Skeletal muscle tissue (tissue), 3 donors: ENCODE measurements at regions not wholly inside any gene's neighbourhood (a gene's known extent, or its start where the extent isn't known, plus 50 kb on each side); places are given as distances from the start of the nearest gene placed in this dataset.

Experiments
- H3K27ac ChIP-seq: one replicate; pipeline ENCODE4 v1.7.0; 2013; ENCODE audit warnings: mild to moderate bottlenecking, low read depth, low read length, inconsistent platforms
- H3K27me3 ChIP-seq, 3 donors: one replicate each; pipeline ENCODE4 v1.7.0; 2013; ENCODE audit warnings: low read length in 3 of 3; ENCODE audit not compliant: control insufficient read depth in 3 of 3, insufficient read depth in 3 of 3
- H3K36me3 ChIP-seq, 3 donors: one replicate each; pipeline ENCODE4 v1.7.0; 2013; ENCODE audit warnings: low read length in 3 of 3; ENCODE audit not compliant: control insufficient read depth in 3 of 3, insufficient read depth in 3 of 3
- H3K4me1 ChIP-seq, 3 donors: one replicate each; pipeline ENCODE4 v1.7.0; 2013; ENCODE audit warnings: low read length in 3 of 3, mild to moderate bottlenecking in 3 of 3; ENCODE audit not compliant: control insufficient read depth in 3 of 3, insufficient read depth in 3 of 3
- H3K4me3 ChIP-seq, 3 donors: one replicate each; pipeline ENCODE4 v1.7.0; 2013; ENCODE audit warnings: low read length in 3 of 3
- H3K9ac ChIP-seq, 3 donors: one replicate each; pipeline ENCODE4 v1.7.0; 2013; ENCODE audit warnings: low read length in 3 of 3, mild to moderate bottlenecking in 3 of 3, moderate library complexity in 2 of 3, low read depth in 1 of 3
- H3K9me3 ChIP-seq, 3 donors: one replicate each; pipeline ENCODE4 v1.7.0; 2013; ENCODE audit warnings: low read length in 3 of 3; ENCODE audit not compliant: control insufficient read depth in 3 of 3
- donor health status: Osteomylitis.

DNA sequence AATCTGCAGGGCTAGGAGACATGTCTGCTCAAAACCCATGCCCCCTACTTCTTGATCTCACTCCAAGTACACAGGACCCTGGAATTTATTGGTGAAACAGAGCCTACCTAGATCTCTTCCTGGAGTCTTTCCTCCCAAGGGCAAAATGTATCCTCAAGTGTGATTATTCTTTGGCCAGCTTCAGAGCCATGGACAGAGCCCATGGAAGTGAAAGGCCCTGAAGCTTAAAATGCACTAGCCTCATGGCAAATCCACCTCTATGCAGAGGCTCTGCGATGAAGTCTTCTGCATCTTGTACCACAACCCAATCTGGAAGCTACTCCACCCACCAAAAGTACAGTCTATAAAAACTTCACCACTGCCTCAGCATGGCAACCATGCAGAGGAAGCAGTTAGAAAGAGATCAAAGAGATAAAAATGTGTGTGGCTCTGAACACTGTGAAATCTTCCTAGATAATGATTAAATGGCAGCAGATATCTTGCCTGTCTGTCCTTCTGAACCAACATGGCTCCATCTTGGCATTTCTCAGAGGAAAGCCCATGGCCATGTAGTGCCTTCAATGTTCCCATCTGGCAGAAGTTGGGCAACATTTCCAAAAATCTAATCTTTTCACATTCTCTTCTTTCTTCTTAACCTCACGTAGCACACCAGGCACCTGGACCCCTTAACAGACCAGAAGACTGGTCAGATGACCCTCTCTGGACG is 142.9 kb upstream of the KLF7 start:
- Histone ChIP-seq H3K27ac (no peak overlapping the region), H3K27me3 (peaks cover 0 to 6% (median 0%) of the 10 kb centered on the region in 3 donors), H3K9ac (no peak overlapping the region), H3K4me3 (no peak overlapping the region), H3K36me3 (no peaks in the 10 kb centered on the region), H3K9me3 (no peaks in the 10 kb centered on the region), H3K4me1 (peaks cover 0 to 7% (median 0%) of the 10 kb centered on the region in 3 donors)

DNA sequence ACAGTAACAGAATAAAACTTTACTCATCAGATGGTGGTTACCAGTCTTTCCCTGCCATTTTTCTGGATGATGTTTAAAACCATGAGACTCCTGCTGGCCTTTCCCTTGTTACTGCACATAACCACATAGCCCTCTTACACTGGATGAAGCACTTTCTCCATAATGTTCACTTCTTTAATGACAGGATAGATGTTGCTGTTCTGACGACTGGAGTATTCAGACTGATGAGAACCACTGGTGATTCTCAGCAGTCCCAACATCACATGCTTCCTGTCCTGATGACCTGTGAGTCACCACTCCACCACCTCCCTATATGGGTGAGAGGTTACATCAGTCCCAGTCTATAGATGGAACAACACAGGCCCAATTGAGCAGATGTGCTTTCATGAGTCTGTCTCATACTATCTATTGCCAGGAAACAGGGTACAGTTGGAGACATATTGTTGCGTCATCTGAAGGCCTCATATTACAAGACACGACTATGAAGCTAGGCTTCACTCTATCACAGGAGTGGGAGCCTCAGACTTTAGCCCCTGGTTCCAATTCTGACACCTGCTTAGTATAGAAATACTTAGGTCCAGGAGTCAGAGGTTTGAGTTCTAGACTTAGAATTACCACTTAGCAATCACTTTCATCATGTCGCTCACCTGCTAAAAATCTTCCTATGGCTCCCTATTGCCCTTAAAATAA is 145.7 kb upstream of the KLF7 start:
- H3K27me3 ChIP-seq = peaks cover 0 to 6% (median 0%) of the 10 kb centered on the region in 3 donors
- H3K36me3 ChIP-seq = no peaks in the 10 kb centered on the region
- H3K4me1 ChIP-seq = peaks cover 0 to 7% (median 0%) of the 10 kb centered on the region in 3 donors
- no peak overlapping the region for H3K27ac ChIP-seq
- no peaks in the 10 kb centered on the region for H3K9me3 ChIP-seq
- H3K9ac ChIP-seq = no peak overlapping the region
- no peak overlapping the region for H3K4me3 ChIP-seq

DNA sequence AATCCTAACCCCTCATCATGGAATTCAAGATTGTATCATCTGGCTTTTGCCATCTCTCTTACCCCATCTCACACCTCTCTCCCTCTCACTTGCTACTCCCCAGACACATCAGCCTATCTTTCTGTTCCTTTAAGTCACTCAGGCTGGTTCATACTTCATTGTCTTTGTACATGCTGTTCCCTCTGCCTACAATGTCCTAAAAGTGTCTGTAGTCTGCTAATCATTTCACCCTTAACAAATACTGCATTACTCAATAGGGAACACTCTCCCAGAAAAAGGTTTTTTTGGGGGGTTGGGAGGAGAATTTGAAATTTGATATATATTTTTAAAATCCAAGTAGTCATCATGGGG is 146.2 kb upstream of the KLF7 start:
- Histone ChIP-seq H3K27me3 (peaks cover 0 to 6% (median 0%) of the 10 kb centered on the region in 3 donors), H3K9me3 (no peaks in the 10 kb centered on the region), H3K9ac (no peak overlapping the region), H3K4me1 (peaks cover 0 to 7% (median 0%) of the 10 kb centered on the region in 3 donors), H3K4me3 (no peak overlapping the region), H3K36me3 (no peaks in the 10 kb centered on the region), H3K27ac (no peak overlapping the region)

DNA sequence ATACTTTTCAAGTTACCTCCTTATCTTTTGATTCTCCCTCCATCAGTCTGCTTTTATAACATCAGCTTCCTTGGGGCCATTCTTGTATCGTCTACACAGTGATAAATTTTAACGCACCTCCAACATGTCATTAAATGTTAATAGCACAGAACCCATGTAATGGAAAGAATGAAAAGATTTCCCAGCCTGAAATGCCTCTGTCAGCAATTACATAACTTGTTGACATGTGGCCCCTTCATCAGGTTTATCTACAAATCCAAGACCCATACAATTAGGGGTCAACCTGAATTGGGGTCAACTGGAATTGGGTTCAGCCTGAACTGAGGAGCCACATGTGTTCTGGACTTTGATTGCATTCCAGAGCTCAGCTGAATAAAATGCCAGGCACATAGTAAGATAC is 148.2 kb upstream of the KLF7 start:
- Histone ChIP-seq H3K27ac (no peak overlapping the region), H3K4me3 (no peak overlapping the region), H3K9ac (no peak overlapping the region)

DNA sequence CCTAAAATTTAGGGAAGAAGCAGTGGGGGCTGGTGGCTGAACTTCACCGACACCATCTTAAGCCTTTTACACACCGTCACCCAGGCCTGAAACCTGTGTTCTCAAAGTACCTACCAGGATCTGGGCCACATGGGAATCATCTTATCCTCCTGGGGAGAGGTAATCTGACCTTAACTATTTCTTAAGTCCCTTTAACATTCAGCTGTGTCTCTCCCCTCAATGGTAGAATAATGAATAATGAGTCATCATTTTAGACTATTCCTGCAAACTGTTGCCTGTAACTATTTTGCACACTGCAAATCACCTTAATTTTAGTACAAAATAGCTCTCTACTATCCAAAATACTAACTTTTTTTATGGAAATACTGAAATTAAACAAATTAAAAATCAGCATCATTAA is 149.4 kb upstream of the KLF7 start:
- H3K9ac ChIP-seq = no peak overlapping the region
- no peaks in the 10 kb centered on the region for H3K27me3 ChIP-seq
- no peaks in the 10 kb centered on the region for H3K9me3 ChIP-seq
- H3K36me3 ChIP-seq = no peaks in the 10 kb centered on the region
- peaks cover 0 to 7% (median 0%) of the 10 kb centered on the region in 3 donors for H3K4me1 ChIP-seq
- no peak overlapping the region for H3K4me3 ChIP-seq
- H3K27ac ChIP-seq = no peak overlapping the region

More for the DNA sequence above, 148.2 kb upstream of the KLF7 start:
- Histone ChIP-seq H3K4me1 (peaks cover 0 to 7% (median 0%) of the 10 kb centered on the region in 3 donors), H3K27me3 (peaks cover 0 to 5% (median 0%) of the 10 kb centered on the region in 3 donors), H3K36me3 (no peaks in the 10 kb centered on the region), H3K9me3 (no peaks in the 10 kb centered on the region)

DNA sequence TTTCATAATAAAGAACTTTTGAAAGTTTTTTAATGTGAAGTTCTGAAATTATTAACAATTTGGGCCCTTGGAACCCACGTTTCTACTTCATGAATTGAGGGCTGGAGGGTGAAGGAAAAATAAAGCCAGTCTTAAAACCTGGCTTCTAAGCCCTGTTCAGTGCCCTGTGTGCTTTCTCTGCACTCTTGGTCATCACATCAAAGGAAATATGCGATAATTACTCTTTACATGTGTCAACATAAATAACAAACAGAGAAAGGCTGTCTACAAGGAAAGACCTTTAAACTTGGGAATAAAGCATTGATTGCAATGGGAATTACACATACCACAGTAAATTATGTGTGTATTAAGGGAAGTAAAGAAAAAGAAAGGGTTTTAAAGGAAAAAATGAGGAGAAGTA is 150.7 kb upstream of the KLF7 start:
- no peaks in the 10 kb centered on the region for H3K27me3 ChIP-seq
- no peak overlapping the region for H3K4me3 ChIP-seq
- H3K36me3 ChIP-seq = no peaks in the 10 kb centered on the region
- H3K27ac ChIP-seq = no peak overlapping the region
- H3K9me3 ChIP-seq = no peaks in the 10 kb centered on the region
- H3K9ac ChIP-seq = no peak overlapping the region
- peaks cover 0 to 2% (median 0%) of the 10 kb centered on the region in 3 donors for H3K4me1 ChIP-seq

DNA sequence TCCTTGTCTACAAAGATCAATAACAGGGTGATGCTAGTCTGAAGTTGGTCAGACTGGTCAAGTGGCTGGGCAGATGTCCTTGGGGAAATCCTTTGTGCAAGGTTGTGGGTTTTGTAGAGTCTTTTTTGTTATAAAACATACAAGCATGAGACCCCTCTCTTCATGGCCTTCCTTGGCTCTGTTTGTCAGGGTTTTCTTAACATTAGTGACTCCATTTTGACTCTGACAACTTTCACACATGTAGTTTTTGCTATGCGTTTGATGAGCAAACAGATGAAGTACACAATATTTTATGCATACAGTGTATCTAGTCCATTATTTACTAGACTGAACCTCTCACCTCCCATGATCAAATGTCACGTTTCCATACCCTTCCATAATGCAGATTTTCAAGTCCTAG is 151.2 kb upstream of the KLF7 start:
- Histone ChIP-seq H3K27me3 (no peaks in the 10 kb centered on the region), H3K9ac (no peak overlapping the region), H3K27ac (no peak overlapping the region), H3K9me3 (no peaks in the 10 kb centered on the region), H3K4me3 (no peak overlapping the region), H3K4me1 (no peaks in the 10 kb centered on the region), H3K36me3 (no peaks in the 10 kb centered on the region)

DNA sequence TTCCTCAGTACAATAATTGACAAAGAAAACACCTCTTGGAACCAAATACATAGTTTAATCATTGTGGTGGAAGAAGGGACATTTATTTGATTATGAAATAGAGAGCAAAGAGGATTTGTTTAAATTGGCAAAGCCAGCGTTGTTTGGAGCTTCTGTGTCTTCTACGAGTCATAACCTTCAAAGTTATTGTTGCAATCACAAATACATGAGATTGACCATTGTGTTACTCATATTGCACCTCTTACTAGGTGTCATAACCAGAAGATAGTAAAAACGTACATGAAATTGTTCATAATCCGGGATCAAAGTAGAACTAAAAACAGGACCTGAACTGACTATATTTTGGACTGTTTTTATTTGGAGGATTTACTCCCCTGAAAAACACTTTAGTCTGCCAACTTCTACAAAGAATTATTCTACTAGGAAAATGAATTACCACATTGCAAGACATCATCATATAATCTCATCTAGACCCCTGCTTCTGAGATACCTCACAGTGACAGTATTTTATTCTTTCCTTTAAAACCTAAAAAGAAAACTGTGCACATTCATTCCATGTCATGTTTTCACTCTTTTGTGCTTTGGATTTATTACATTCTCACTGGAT is 151.7 kb upstream of the KLF7 start:
- H3K4me3 ChIP-seq = no peak overlapping the region
- no peaks in the 10 kb centered on the region for H3K36me3 ChIP-seq
- H3K27ac ChIP-seq = no peak overlapping the region
- no peak overlapping the region for H3K9ac ChIP-seq
- no peaks in the 10 kb centered on the region for H3K27me3 ChIP-seq
- no peaks in the 10 kb centered on the region for H3K4me1 ChIP-seq
- H3K9me3 ChIP-seq = no peaks in the 10 kb centered on the region

GRCh38 chr2:207318181-207318628 is 152.5 kb upstream of the KLF7 start:
- no peak overlapping the region for H3K27ac ChIP-seq
- H3K4me3 ChIP-seq = no peak overlapping the region
- no peaks in the 10 kb centered on the region for H3K27me3 ChIP-seq
- no peak overlapping the region for H3K9ac ChIP-seq
- H3K9me3 ChIP-seq = no peaks in the 10 kb centered on the region
- H3K4me1 ChIP-seq = no peaks in the 10 kb centered on the region
- H3K36me3 ChIP-seq = no peaks in the 10 kb centered on the region

GRCh38 chr2:207319316-207319715 is 153.6 kb upstream of the KLF7 start:
- H3K4me1 ChIP-seq = no peaks in the 10 kb centered on the region
- H3K4me3 ChIP-seq = no peak overlapping the region
- no peak overlapping the region for H3K27ac ChIP-seq
- no peaks in the 10 kb centered on the region for H3K9me3 ChIP-seq
- no peaks in the 10 kb centered on the region for H3K36me3 ChIP-seq
- no peak overlapping the region for H3K9ac ChIP-seq
- no peaks in the 10 kb centered on the region for H3K27me3 ChIP-seq
